Keratinocyte (primary cell): ENCODE measurements at regions not wholly inside any gene's neighbourhood (a gene's known extent, or its start where the extent isn't known, plus 50 kb on each side); places are given as distances from the start of the nearest gene placed in this dataset.
A peak's percentile ranks its signal among the peaks of the same experiment; 100 is the strongest.

Source experiments
- DNase-seq: peaks from one replicate; pipeline ENCODE4 v3.0.0-alpha.2; 2011; ENCODE audit warnings: low read depth, missing footprints, low spot score
- FAIRE-seq: peaks from 2 replicates; lab custom pipeline; 2011; peaks lifted over from hg19 to GRCh38; lab: Jason Lieb, UNC
- H2AFZ ChIP-seq: 2 replicates; pipeline ENCODE4 v1.6.0; 2012; ENCODE audit warnings: low read length, control low read depth, inconsistent platforms; ENCODE audit not compliant: control insufficient read depth
- H3K27ac ChIP-seq: 2 replicates; pipeline ENCODE4 v1.5.1; 2011; ENCODE audit warnings: low read length; ENCODE audit not compliant: control insufficient read depth, insufficient read depth
- H3K27me3 ChIP-seq: 3 replicates; pipeline ENCODE4 v1.6.0; 2011; ENCODE audit warnings: low read length; ENCODE audit not compliant: control insufficient read depth, insufficient read depth; ENCODE audit errors: extremely low read depth
- H3K36me3 ChIP-seq, 2 experiments: 2 replicates in 1 of 2; 3 replicates in 1 of 2; pipeline ENCODE4 v1.5.1; 2011; ENCODE audit warnings: low read length in 2 of 2, mild to moderate bottlenecking in 1 of 2; ENCODE audit not compliant: control insufficient read depth in 2 of 2, insufficient read depth in 2 of 2; ENCODE audit errors: extremely low read depth in 1 of 2
- H3K4me1 ChIP-seq: 3 replicates; pipeline ENCODE4 v1.5.1; 2011; ENCODE audit warnings: low read length; ENCODE audit not compliant: control insufficient read depth, insufficient read depth; ENCODE audit errors: extremely low read depth
- H3K4me2 ChIP-seq: 3 replicates; pipeline ENCODE4 v1.6.0; 2011; ENCODE audit warnings: low read depth, low read length; ENCODE audit not compliant: control insufficient read depth, insufficient read depth; ENCODE audit errors: extremely low read depth
- H3K4me3 ChIP-seq, 3 experiments: fragments of 200-600 bp in 1 of 3; sonication (generic) in 1 of 3; 2 replicates in 2 of 3; 3 replicates in 1 of 3; pipeline ENCODE4 v1.5.1; 2011 to 2016; ENCODE audit warnings: low read length in 3 of 3, mild to moderate bottlenecking in 3 of 3, control low read depth in 2 of 3, inconsistent platforms in 1 of 3, low read depth in 1 of 3, mixed read lengths in 1 of 3, mixed run types in 1 of 3, moderate library complexity in 1 of 3; ENCODE audit not compliant: control insufficient read depth in 2 of 3, insufficient read depth in 2 of 3; ENCODE audit errors: extremely low read depth in 1 of 3
- H3K79me2 ChIP-seq: 2 replicates; pipeline ENCODE4 v1.6.0; 2012; ENCODE audit warnings: low read length; ENCODE audit not compliant: control insufficient read depth, insufficient read depth
- H3K9ac ChIP-seq: 3 replicates; pipeline ENCODE4 v1.6.0; 2011; ENCODE audit warnings: low read length; ENCODE audit not compliant: control insufficient read depth, insufficient read depth; ENCODE audit errors: extremely low read depth
- H3K9me1 ChIP-seq: 3 replicates; pipeline ENCODE4 v1.6.0; 2011; ENCODE audit warnings: low read length; ENCODE audit not compliant: control insufficient read depth, insufficient read depth; ENCODE audit errors: extremely low read depth
- H3K9me3 ChIP-seq: 2 replicates; pipeline ENCODE4 v1.5.1; 2012; ENCODE audit warnings: low read depth, low read length; ENCODE audit not compliant: control insufficient read depth
- H4K20me1 ChIP-seq: 3 replicates; pipeline ENCODE4 v1.6.0; 2011; ENCODE audit warnings: low read length; ENCODE audit not compliant: control insufficient read depth, insufficient read depth; ENCODE audit errors: extremely low read depth
- CTCF ChIP-seq, 3 experiments: IDR thresholded peaks in 1 of 3; conservative IDR thresholded peaks in 1 of 3; optimal IDR thresholded peaks in 1 of 3; 2 replicates in 2 of 3; 3 replicates in 1 of 3; pipeline versions ENCODE3 to v1.5.1; 2011; ENCODE audit warnings: low read length in 3 of 3, mild to moderate bottlenecking in 3 of 3, moderate library complexity in 2 of 3, control low read depth in 1 of 3, inconsistent platforms in 1 of 3; ENCODE audit not compliant: insufficient read depth in 2 of 3; ENCODE audit errors: extremely low read depth in 1 of 3
- EZH2 ChIP-seq: IDR thresholded peaks from one replicate; pipeline ENCODE4 v1.6.1; 2012; ENCODE audit warnings: inconsistent platforms, mild to moderate bottlenecking, low read length, moderate library complexity
- dilution Hi-C: fragments of 300-500 bp; cut with MboI; formaldehyde crosslinking; loops from one replicate; pipeline ENCODE4 v1.7.0; 2020; ENCODE audit warnings: low sequenced_read_pairs; ENCODE audit not compliant: extremely low pct_ligation_motif_present

GRCh38 chr11:22522225-22522624 is 103.4 kb downstream of the FANCF start:
- H3K4me2 ChIP-seq = no peak overlapping the region
- no peak for DNase-seq
- dilution Hi-C loops = no loop called here
- no peaks in the 10 kb centered on the region for H3K9me1 ChIP-seq
- no peak overlapping the region for H3K9ac ChIP-seq
- no peaks in the 10 kb centered on the region for H3K36me3 ChIP-seq
- H3K4me3 ChIP-seq = no peak overlapping the region
- no peak for TF ChIP-seq CTCF (optimal IDR thresholded peaks at IDR 0.05 in 1 of 3, IDR thresholded peaks at IDR 0.05 in 1 of 3, conservative IDR thresholded peaks at IDR 0.05 in 1 of 3; ENCODE audit: extremely low read depth in 1 of 3, insufficient read depth in 2 of 3, low read length in 3 of 3)
- no peak for TF ChIP-seq EZH2
- no peaks in the 10 kb centered on the region for H3K4me1 ChIP-seq
- no peak overlapping the region for H2AFZ ChIP-seq
- no peaks in the 10 kb centered on the region for H3K9me3 ChIP-seq
- no peaks in the 10 kb centered on the region for H3K27me3 ChIP-seq
- no peak for FAIRE-seq
- no peaks in the 10 kb centered on the region for H4K20me1 ChIP-seq
- no peak overlapping the region for H3K27ac ChIP-seq
- H3K79me2 ChIP-seq = no peaks in the 10 kb centered on the region

GRCh38 chr11:22521226-22521625 is 104.4 kb downstream of the FANCF start:
- FAIRE-seq (peak; percentile 94), DNase-seq (no peak)
- Histone ChIP-seq H2AFZ (no peak overlapping the region), H4K20me1 (no peaks in the 10 kb centered on the region), H3K4me2 (no peak overlapping the region), H3K9me1 (no peaks in the 10 kb centered on the region), H3K36me3 (no peaks in the 10 kb centered on the region), H3K27me3 (no peaks in the 10 kb centered on the region), H3K9ac (no peak overlapping the region), H3K27ac (no peak overlapping the region), H3K9me3 (no peaks in the 10 kb centered on the region), H3K4me1 (no peaks in the 10 kb centered on the region), H3K79me2 (no peaks in the 10 kb centered on the region), H3K4me3 (no peak overlapping the region)
- dilution Hi-C loops = no loop called here
- TF ChIP-seq CTCF (optimal IDR thresholded peaks at IDR 0.05 in 1 of 3, IDR thresholded peaks at IDR 0.05 in 1 of 3, conservative IDR thresholded peaks at IDR 0.05 in 1 of 3; ENCODE audit: extremely low read depth in 1 of 3, insufficient read depth in 2 of 3, low read length in 3 of 3) (no peak), EZH2 (no peak)
